HCT116 (cell line): ENCODE measurements at regions not wholly inside any gene's neighbourhood (a gene's known extent, or its start where the extent isn't known, plus 50 kb on each side); places are given as distances from the start of the nearest gene placed in this dataset.

Experiments used
- ATAC-seq: fragments of 200-7000 bp; cut with Tn5 transposase; 2 replicates; pipeline ENCODE4 v1.9.1; 2020; ENCODE audit warnings: mild to moderate bottlenecking, moderate library complexity
- BruUV-seq: library from RNA; stranded (reverse); fragments of 400-500 nt; replicated peaks from 2 replicates; lab custom pipeline; 2021; lab: Mats Ljungman, UMichigan
- CTCF ChIA-PET: fragments of 300-600 bp; sonication (Branson Sonifier 250); formaldehyde crosslinking; loops from one replicate; lab custom pipeline; 2021; ENCODE audit warnings: antibody characterized with exemption; lab: Charles Lee
- POLR2A ChIA-PET: fragments of 300-600, 350-600 bp; sonication (Branson Sonifier 250); formaldehyde crosslinking; loops from one replicate; lab custom pipeline; 2021; ENCODE audit warnings: antibody characterized with exemption; lab: Charles Lee
- RAD21 ChIA-PET, 2 experiments: fragments of 300-600 bp; sonication (Branson Sonifier 250); formaldehyde crosslinking; loops; one replicate each; lab custom pipeline; 2023; ENCODE audit warnings: low total read pairs in 2 of 2; ENCODE audit not compliant: uncharacterized antibody in 2 of 2, unreplicated experiment in 2 of 2, low non-redundant PET in 1 of 2; lab: Charles Lee
- DNase-seq: peaks from one replicate; pipeline ENCODE4 v3.0.0-alpha.2; 2010; ENCODE audit warnings: low read depth, low spot score
- H2AFZ ChIP-seq: fragments of 200-600 bp; shearing (Covaris generic), sonication (generic); 2 replicates; pipeline ENCODE4 v1.6.1; 2017; ENCODE audit warnings: low read depth, mixed run types, mixed read lengths, antibody characterized with exemption, low read length; ENCODE audit not compliant: poor library complexity, severe bottlenecking
- H3K27ac ChIP-seq: 2 replicates; pipeline ENCODE4 v1.5.1; 2012; ENCODE audit warnings: low read depth, low read length
- H3K27me3 ChIP-seq: fragments of 200-600 bp; sonication (generic); 2 replicates; pipeline ENCODE4 v1.6.1; 2016; ENCODE audit warnings: mixed run types, low read length, mixed read lengths; ENCODE audit not compliant: insufficient read depth
- H3K36me3 ChIP-seq, 2 experiments: fragments of 200-500 bp in 1 of 2; fragments of 200-600 bp in 1 of 2; sonication (Bioruptor generic) in 1 of 2; sonication (generic) in 1 of 2; 2 replicates each; pipeline versions ENCODE4 v1.5.1 to v1.6.1; 2014 to 2016; ENCODE audit warnings: low read length in 2 of 2, inconsistent platforms in 1 of 2, mixed read lengths in 1 of 2, mixed run types in 1 of 2; ENCODE audit not compliant: insufficient read depth in 2 of 2, control insufficient read depth in 1 of 2
- H3K4me1 ChIP-seq, 2 experiments: fragments of 200-600 bp in 1 of 2; sonication (generic) in 1 of 2; 2 replicates each; pipeline versions ENCODE4 v1.5.1 to v1.6.1; 2012 to 2017; ENCODE audit warnings: low read length in 2 of 2, inconsistent platforms in 1 of 2, mild to moderate bottlenecking in 1 of 2, mixed read lengths in 1 of 2, mixed run types in 1 of 2, moderate library complexity in 1 of 2; ENCODE audit not compliant: insufficient read depth in 2 of 2, control insufficient read depth in 1 of 2
- H3K4me2 ChIP-seq: fragments of 200-600 bp; sonication (generic); 2 replicates; pipeline ENCODE4 v1.6.1; 2017; ENCODE audit warnings: mixed run types, low read length, mixed read lengths
- H3K4me3 ChIP-seq, 2 experiments: fragments of 200-600 bp in 1 of 2; sonication (generic) in 1 of 2; replicated peaks in 1 of 2; 2 replicates each; pipeline ENCODE4 v1.5.1; 2011 to 2016; ENCODE audit warnings: low read length in 2 of 2, control low read depth in 1 of 2, low read depth in 1 of 2, mild to moderate bottlenecking in 1 of 2, mixed read lengths in 1 of 2, mixed run types in 1 of 2
- H3K79me2 ChIP-seq: fragments of 200-600 bp; sonication (generic); 2 replicates; pipeline ENCODE4 v1.6.1; 2017; ENCODE audit warnings: mild to moderate bottlenecking, mixed run types, low read length, moderate library complexity, mixed read lengths; ENCODE audit not compliant: insufficient read depth
- H3K9ac ChIP-seq: fragments of 200-600 bp; sonication (generic); 2 replicates; pipeline ENCODE4 v1.6.1; 2016; ENCODE audit warnings: low read length, mixed read lengths
- H3K9me2 ChIP-seq: fragments of 200-600 bp; sonication (generic), shearing (Covaris generic); 2 replicates; pipeline ENCODE4 v1.6.1; 2017; ENCODE audit warnings: mixed run types, mild to moderate bottlenecking, moderate library complexity; ENCODE audit not compliant: insufficient read depth
- H3K9me3 ChIP-seq, 2 experiments: fragments of 200-500 bp in 1 of 2; fragments of 200-600 bp in 1 of 2; sonication (Bioruptor generic) in 1 of 2; sonication (generic) in 1 of 2; 2 replicates each; pipeline ENCODE4 v1.6.1; 2014 to 2017; ENCODE audit warnings: low read length in 2 of 2, mixed read lengths in 2 of 2, inconsistent platforms in 1 of 2, low read depth in 1 of 2, mild to moderate bottlenecking in 1 of 2, mixed run types in 1 of 2, moderate library complexity in 1 of 2; ENCODE audit not compliant: control insufficient read depth in 1 of 2, insufficient read depth in 1 of 2
- H4K20me1 ChIP-seq: fragments of 200-600 bp; sonication (generic), shearing (Covaris generic); 2 replicates; pipeline ENCODE4 v1.6.1; 2017; ENCODE audit warnings: mixed run types, mild to moderate bottlenecking, moderate library complexity; ENCODE audit not compliant: insufficient read depth
- CBX3 ChIP-seq: IDR thresholded peaks from 2 replicates; pipeline ENCODE4 v1.6.1; 2012; ENCODE audit warnings: low read depth
- CEBPB ChIP-seq: IDR thresholded peaks from 2 replicates; pipeline ENCODE4 v1.6.1; 2012; ENCODE audit warnings: low read depth
- EZH2phosphoT487 ChIP-seq: fragments of 200-600 bp; IDR thresholded peaks from 2 replicates; pipeline ENCODE4 v1.6.1; 2018; ENCODE audit warnings: antibody characterized with exemption, borderline replicate concordance
- FOSL1 ChIP-seq: IDR thresholded peaks from 2 replicates; pipeline ENCODE4 v1.6.1; 2012; ENCODE audit warnings: low read depth
- JUND ChIP-seq: IDR thresholded peaks from 2 replicates; pipeline ENCODE4 v1.6.1; 2012
- ZBTB33 ChIP-seq: IDR thresholded peaks from 2 replicates; pipeline ENCODE4 v1.6.1; 2011; ENCODE audit warnings: mild to moderate bottlenecking, low read length, moderate library complexity; ENCODE audit not compliant: insufficient replicate concordance; ENCODE audit errors: extremely low read depth
- ZNF274 ChIP-seq: fragments of 200-500 bp; sonication (Bioruptor generic); IDR thresholded peaks from 2 replicates; pipeline ENCODE4 v1.6.1; 2014; ENCODE audit warnings: mild to moderate bottlenecking, low read depth, low read length, inconsistent platforms
- intact Hi-C: fragments of 100-400 bp; cut with micrococcal nuclease; formaldehyde crosslinking; loops from 2 replicates; pipeline ENCODE4 v1.10.0; 2022
- TF ChIP-seq, protein P1 (sequence below): IDR thresholded peaks from 2 replicates; pipeline ENCODE4 v1.6.1; 2012

DNA sequence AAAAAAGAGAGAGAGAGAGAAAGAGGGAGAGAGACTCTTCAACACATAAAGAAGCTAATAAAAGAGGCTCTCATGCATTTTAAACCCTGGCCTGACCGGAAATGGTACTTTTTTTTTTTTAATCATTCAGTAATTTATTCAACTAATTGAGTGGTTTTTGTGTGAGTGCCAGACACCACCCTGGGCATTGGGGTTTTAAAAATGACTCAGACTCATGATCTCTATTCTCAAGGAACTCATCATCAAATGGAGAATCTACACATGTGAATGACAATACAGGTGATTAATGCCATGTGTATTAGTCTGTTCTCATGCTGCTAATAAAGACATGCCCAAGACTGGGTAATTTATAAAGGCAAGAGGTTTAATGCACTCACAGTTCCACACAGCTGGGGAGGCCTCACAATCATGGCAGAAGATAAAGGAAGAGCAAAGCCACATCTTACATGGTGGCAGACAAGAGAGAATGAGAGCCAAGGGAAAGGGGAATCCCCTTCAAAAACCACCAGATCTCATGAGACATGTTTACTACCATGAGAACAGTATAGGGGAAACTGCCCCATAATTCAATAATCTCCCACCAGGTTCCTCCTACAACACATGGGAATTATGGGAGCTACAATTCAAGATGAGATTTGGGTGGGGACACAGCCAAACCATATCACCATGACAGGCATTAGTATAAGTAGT, 158.5 kb upstream of the AUTS2 start:
- ChIA-PET CTCF (no interaction called here), POLR2A (no interaction called here), RAD21 (no interaction called here)
- no peaks in the 10 kb centered on the region for H3K4me1 ChIP-seq
- BruUV-seq: no TSS peak
- no peak overlapping the region for H3K4me2 ChIP-seq
- peaks cover 0 to 10% of the 10 kb centered on the region in 2 experiments; a peak in 2 of 4 replicates for H3K9me3 ChIP-seq
- DNase-seq (no peak), ATAC-seq (no peak)
- no peaks in the 10 kb centered on the region for H3K9me2 ChIP-seq
- H4K20me1 ChIP-seq: no peaks in the 10 kb centered on the region
- H3K9ac ChIP-seq: no peak overlapping the region
- no peak overlapping the region for H2AFZ ChIP-seq
- H3K4me3 ChIP-seq: no peak overlapping the region
- no peaks in the 10 kb centered on the region for H3K27me3 ChIP-seq
- no peak overlapping the region for H3K27ac ChIP-seq
- no peaks in the 10 kb centered on the region for H3K36me3 ChIP-seq
- intact Hi-C loops: no loop called here
- H3K79me2 ChIP-seq: no peaks in the 10 kb centered on the region
- TF ChIP-seq FOSL1: no peak
- TF ChIP-seq EZH2phosphoT487: no peak
- TF ChIP-seq CBX3: no peak
- TF ChIP-seq, protein P1, sequence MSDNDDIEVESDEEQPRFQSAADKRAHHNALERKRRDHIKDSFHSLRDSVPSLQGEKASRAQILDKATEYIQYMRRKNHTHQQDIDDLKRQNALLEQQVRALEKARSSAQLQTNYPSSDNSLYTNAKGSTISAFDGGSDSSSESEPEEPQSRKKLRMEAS: no peak
- no peak for TF ChIP-seq JUND
- no peak for TF ChIP-seq ZNF274
- no peak for TF ChIP-seq CEBPB
- no peak for TF ChIP-seq ZBTB33
